HEK293T (cell line): ENCODE measurements at regions not wholly inside any gene's neighbourhood (a gene's known extent, or its start where the extent isn't known, plus 50 kb on each side); places are given as distances from the start of the nearest gene placed in this dataset.

Source experiments
- BHLHE40 ChIP-seq: fragments of 450-650 bp; IDR thresholded peaks from 2 replicates; pipeline ENCODE4 v1.6.1; 2016; ENCODE audit warnings: mild to moderate bottlenecking, moderate library complexity, borderline replicate concordance
- CTBP1 ChIP-seq: fragments of 450-650 bp; IDR thresholded peaks from 2 replicates; pipeline ENCODE4 v1.6.1; 2016; ENCODE audit warnings: borderline replicate concordance
- HDGF ChIP-seq: fragments of 450-650 bp; IDR thresholded peaks from 2 replicates; pipeline ENCODE4 v1.6.1; 2017; ENCODE audit warnings: antibody characterized with exemption, borderline replicate concordance
- L3MBTL2 ChIP-seq: fragments of 450-650 bp; conservative IDR thresholded peaks from 2 replicates; pipeline ENCODE4 v1.6.1; 2016; ENCODE audit warnings: mild to moderate bottlenecking
- SP1 ChIP-seq: fragments of 450-650 bp; IDR thresholded peaks from 2 replicates; pipeline ENCODE4 v1.6.1; 2017

DNA sequence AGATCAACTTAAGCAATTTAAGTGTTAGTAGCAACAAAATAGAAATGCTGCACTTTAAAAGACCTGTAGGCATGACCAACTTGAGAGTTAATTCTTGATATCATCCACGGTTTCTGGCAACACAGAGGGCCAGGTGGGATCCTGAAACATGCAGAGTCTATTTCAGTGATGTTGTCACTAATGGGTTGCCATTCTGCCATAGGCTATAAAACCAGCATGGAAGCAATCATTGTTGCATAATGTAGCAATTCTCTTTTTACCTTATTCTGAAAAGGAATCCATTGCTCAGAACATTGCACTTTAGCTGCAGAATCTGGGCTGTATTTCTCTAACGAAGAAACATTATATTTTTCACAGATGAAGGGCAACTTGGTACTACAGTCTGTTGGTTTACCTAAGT, 53.9 kb upstream of the CD302 start:
- TF ChIP-seq SP1 (no peak), BHLHE40 (no peak), CTBP1 (no peak), HDGF (no peak), L3MBTL2 (no peak)
